GM23338 (cell line): ENCODE measurements at regions not wholly inside any gene's neighbourhood (a gene's known extent, or its start where the extent isn't known, plus 50 kb on each side); places are given as distances from the start of the nearest gene placed in this dataset.

Experiments used
- ATAC-seq: fragments of 200-7000 bp; cut with Tn5 transposase; 3 replicates; pipeline ENCODE4 v1.9.1; 2020
- DNase-seq: peaks from one replicate; pipeline ENCODE4 v3.0.0-alpha.2; 2015; ENCODE audit warnings: low spot score
- H2AFZ ChIP-seq: fragments of 200-600 bp; sonication (generic); 2 replicates; pipeline ENCODE4 v1.8.0; 2016; ENCODE audit warnings: antibody characterized with exemption, mild to moderate bottlenecking, moderate library complexity
- H3F3A ChIP-seq: fragments of 200-600 bp; sonication (generic); replicated peaks from 2 replicates; pipeline ENCODE4 v1.8.0; 2017; ENCODE audit warnings: antibody characterized with exemption, mixed run types, low read depth
- H3K27ac ChIP-seq: fragments of 200-600 bp; sonication (generic); 2 replicates; pipeline ENCODE4 v1.6.1; 2016; ENCODE audit warnings: low read depth
- H3K27me3 ChIP-seq: fragments of 200-600 bp; sonication (generic); 2 replicates; pipeline ENCODE4 v1.8.0; 2016; ENCODE audit warnings: mild to moderate bottlenecking, mixed run types, moderate library complexity; ENCODE audit not compliant: insufficient read depth
- H3K36me3 ChIP-seq: fragments of 200-600 bp; sonication (generic); 2 replicates; pipeline ENCODE4 v1.8.0; 2016; ENCODE audit warnings: mild to moderate bottlenecking; ENCODE audit not compliant: insufficient read depth
- H3K4me1 ChIP-seq: fragments of 200-600 bp; sonication (generic); 2 replicates; pipeline ENCODE4 v1.8.0; 2016; ENCODE audit warnings: mild to moderate bottlenecking, moderate library complexity; ENCODE audit not compliant: insufficient read depth
- H3K4me2 ChIP-seq: fragments of 200-600 bp; sonication (generic); 2 replicates; pipeline ENCODE4 v1.7.1; 2017; ENCODE audit warnings: mixed run types
- H3K4me3 ChIP-seq: fragments of 200-600 bp; sonication (generic); 2 replicates; pipeline ENCODE4 v1.6.1; 2016; ENCODE audit warnings: mixed run types
- H3K79me2 ChIP-seq: fragments of 200-600 bp; sonication (generic); replicated peaks from 2 replicates; pipeline ENCODE4 v1.8.0; 2017; ENCODE audit warnings: mild to moderate bottlenecking; ENCODE audit not compliant: insufficient read depth
- H3K9me2 ChIP-seq: fragments of 200-600 bp; sonication (generic); 2 replicates; pipeline ENCODE4 v1.8.0; 2017; ENCODE audit not compliant: insufficient read depth
- H4K20me1 ChIP-seq: fragments of 200-600 bp; sonication (generic); replicated peaks from 2 replicates; pipeline ENCODE4 v1.8.0; 2017; ENCODE audit warnings: mild to moderate bottlenecking; ENCODE audit not compliant: insufficient read depth
- H3K27ac Mint-ChIP-seq: 2 replicates; pipeline ENCODE4 v1.8.0; 2020; ENCODE audit warnings: inconsistent platforms, mild to moderate bottlenecking, moderate library complexity, mixed read lengths
- H3K27me3 Mint-ChIP-seq: 3 replicates; pipeline ENCODE4 v1.8.0; 2022; ENCODE audit warnings: low read depth, mild to moderate bottlenecking, moderate library complexity, mixed read lengths, inconsistent platforms; ENCODE audit not compliant: insufficient read depth, poor library complexity
- H3K36me3 Mint-ChIP-seq: 3 replicates; pipeline ENCODE4 v1.8.0; 2021; ENCODE audit warnings: low read depth, mild to moderate bottlenecking, inconsistent platforms, moderate library complexity, mixed read lengths
- H3K4me1 Mint-ChIP-seq: 3 replicates; pipeline ENCODE4 v1.8.0; 2020; ENCODE audit warnings: mild to moderate bottlenecking, inconsistent platforms, mixed read lengths
- H3K4me3 Mint-ChIP-seq: 3 replicates; pipeline ENCODE4 v1.8.0; 2021; ENCODE audit warnings: moderate library complexity, mild to moderate bottlenecking, inconsistent platforms, mixed read lengths
- H3K9me3 Mint-ChIP-seq: 3 replicates; pipeline ENCODE4 v1.8.0; 2020; ENCODE audit warnings: moderate library complexity, mild to moderate bottlenecking, inconsistent platforms, mixed read lengths
- CREB1 ChIP-seq: fragments of 250-450 bp; sonication (Bioruptor Pico); IDR thresholded peaks from 2 replicates; pipeline ENCODE4 v1.5.0; 2020; ENCODE audit warnings: low read depth, mild to moderate bottlenecking, moderate library complexity
- EZH2 ChIP-seq: fragments of 200-600 bp; sonication (generic); IDR thresholded peaks from one replicate; pipeline ENCODE4 v1.8.0; 2017; ENCODE audit warnings: antibody characterized with exemption, mild to moderate bottlenecking, low read depth; ENCODE audit not compliant: unreplicated experiment
- EZH2phosphoT487 ChIP-seq: fragments of 200-600 bp; sonication (generic); IDR thresholded peaks from one replicate; pipeline ENCODE4 v1.8.1; 2018; ENCODE audit warnings: antibody characterized with exemption; ENCODE audit not compliant: unreplicated experiment
- JUNB ChIP-seq: IDR thresholded peaks from one replicate; pipeline ENCODE4 v1.6.1; 2016; ENCODE audit warnings: antibody characterized with exemption; ENCODE audit not compliant: unreplicated experiment
- NANOG ChIP-seq: IDR thresholded peaks from 2 replicates; pipeline ENCODE4 v1.6.1; 2016; ENCODE audit warnings: antibody characterized with exemption, borderline replicate concordance
- POLR2AphosphoS5 ChIP-seq: IDR thresholded peaks from 2 replicates; pipeline ENCODE4 v1.6.1; 2016; ENCODE audit warnings: antibody characterized with exemption, low read depth
- ZNF114 ChIP-seq: fragments of 250-450 bp; sonication (Bioruptor Pico); IDR thresholded peaks from 2 replicates; pipeline ENCODE4 v1.5.0; 2020; ENCODE audit warnings: mild to moderate bottlenecking, moderate library complexity
- ZNF331 ChIP-seq: fragments of 250-450 bp; sonication (Bioruptor Pico); IDR thresholded peaks from 2 replicates; pipeline ENCODE4 v1.5.0; 2020; ENCODE audit warnings: low read depth, mild to moderate bottlenecking, moderate library complexity
- TF ChIP-seq, protein P1 (sequence below), 2 experiments: fragments of 200-600 bp in 1 of 2; sonication (generic) in 1 of 2; conservative IDR thresholded peaks; 2 replicates each; pipeline versions ENCODE4 v1.5.1 to v1.6.1; 2016 to 2017; ENCODE audit warnings: antibody characterized with exemption in 2 of 2, low read depth in 2 of 2, mild to moderate bottlenecking in 2 of 2, moderate library complexity in 1 of 2
- TF ChIP-seq, protein P2 (sequence below): IDR thresholded peaks from one replicate; pipeline ENCODE4 v1.6.1; 2018; ENCODE audit warnings: antibody characterized with exemption; ENCODE audit not compliant: unreplicated experiment
- TF ChIP-seq, protein P3 (sequence below): fragments of 250-450 bp; sonication (Bioruptor Pico); IDR thresholded peaks from 2 replicates; pipeline ENCODE4 v1.5.0; 2020; ENCODE audit warnings: mild to moderate bottlenecking, moderate library complexity

DNA sequence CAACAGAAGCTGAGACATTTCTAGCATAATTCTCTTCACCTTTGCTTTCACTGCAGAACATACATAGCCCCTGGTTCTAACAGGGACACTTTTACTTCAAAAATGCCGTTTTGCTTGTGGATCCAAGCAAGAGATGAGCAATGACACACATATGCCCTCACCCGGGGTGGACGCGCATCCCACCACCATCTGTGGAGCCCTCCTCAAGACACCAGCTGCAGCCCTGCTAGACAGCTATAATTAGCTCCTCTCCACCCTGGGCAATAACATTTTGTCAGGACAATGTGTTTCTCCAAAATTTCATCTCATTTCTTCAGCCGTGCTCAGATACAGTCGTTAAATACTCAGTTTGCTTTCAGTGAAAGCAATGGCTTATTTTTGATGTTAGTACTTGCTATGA is 368.7 kb upstream of the RAB6C start:
- H4K20me1 ChIP-seq = no peaks in the 10 kb centered on the region
- H3K79me2 ChIP-seq = no peaks in the 10 kb centered on the region
- peaks cover 36% of the 10 kb centered on the region for H3K4me1 Mint-ChIP-seq
- peaks cover 5% of the 10 kb centered on the region for H3K4me1 ChIP-seq
- no peaks in the 10 kb centered on the region for H3K36me3 Mint-ChIP-seq
- no peak overlapping the region for H3K27ac Mint-ChIP-seq
- no peaks in the 10 kb centered on the region for H3K27me3 ChIP-seq
- H3F3A ChIP-seq = no peaks in the 10 kb centered on the region
- H3K4me3 Mint-ChIP-seq = no peak overlapping the region
- H3K36me3 ChIP-seq = no peaks in the 10 kb centered on the region
- no peak for DNase-seq
- H3K27me3 Mint-ChIP-seq = peaks cover 6% of the 10 kb centered on the region
- ATAC-seq = no peak
- 0 out of 2 replicates have a peak, but pooled peaks cover 5% of the 10 kb centered on the region for H3K9me2 ChIP-seq
- no peak for TF ChIP-seq ZNF331 (CRISPR knock-in tag)
- TF ChIP-seq NANOG = no peak
- no peak for TF ChIP-seq ZNF114
- TF ChIP-seq JUNB = no peak
- TF ChIP-seq, protein P1, sequence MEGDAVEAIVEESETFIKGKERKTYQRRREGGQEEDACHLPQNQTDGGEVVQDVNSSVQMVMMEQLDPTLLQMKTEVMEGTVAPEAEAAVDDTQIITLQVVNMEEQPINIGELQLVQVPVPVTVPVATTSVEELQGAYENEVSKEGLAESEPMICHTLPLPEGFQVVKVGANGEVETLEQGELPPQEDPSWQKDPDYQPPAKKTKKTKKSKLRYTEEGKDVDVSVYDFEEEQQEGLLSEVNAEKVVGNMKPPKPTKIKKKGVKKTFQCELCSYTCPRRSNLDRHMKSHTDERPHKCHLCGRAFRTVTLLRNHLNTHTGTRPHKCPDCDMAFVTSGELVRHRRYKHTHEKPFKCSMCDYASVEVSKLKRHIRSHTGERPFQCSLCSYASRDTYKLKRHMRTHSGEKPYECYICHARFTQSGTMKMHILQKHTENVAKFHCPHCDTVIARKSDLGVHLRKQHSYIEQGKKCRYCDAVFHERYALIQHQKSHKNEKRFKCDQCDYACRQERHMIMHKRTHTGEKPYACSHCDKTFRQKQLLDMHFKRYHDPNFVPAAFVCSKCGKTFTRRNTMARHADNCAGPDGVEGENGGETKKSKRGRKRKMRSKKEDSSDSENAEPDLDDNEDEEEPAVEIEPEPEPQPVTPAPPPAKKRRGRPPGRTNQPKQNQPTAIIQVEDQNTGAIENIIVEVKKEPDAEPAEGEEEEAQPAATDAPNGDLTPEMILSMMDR (conservative IDR thresholded peaks at IDR 0.05; ENCODE audit: low read depth in 2 of 2) = no peak
- no peak for TF ChIP-seq POLR2AphosphoS5
- no peak for TF ChIP-seq CREB1 (CRISPR knock-in tag)
- TF ChIP-seq, protein P2, sequence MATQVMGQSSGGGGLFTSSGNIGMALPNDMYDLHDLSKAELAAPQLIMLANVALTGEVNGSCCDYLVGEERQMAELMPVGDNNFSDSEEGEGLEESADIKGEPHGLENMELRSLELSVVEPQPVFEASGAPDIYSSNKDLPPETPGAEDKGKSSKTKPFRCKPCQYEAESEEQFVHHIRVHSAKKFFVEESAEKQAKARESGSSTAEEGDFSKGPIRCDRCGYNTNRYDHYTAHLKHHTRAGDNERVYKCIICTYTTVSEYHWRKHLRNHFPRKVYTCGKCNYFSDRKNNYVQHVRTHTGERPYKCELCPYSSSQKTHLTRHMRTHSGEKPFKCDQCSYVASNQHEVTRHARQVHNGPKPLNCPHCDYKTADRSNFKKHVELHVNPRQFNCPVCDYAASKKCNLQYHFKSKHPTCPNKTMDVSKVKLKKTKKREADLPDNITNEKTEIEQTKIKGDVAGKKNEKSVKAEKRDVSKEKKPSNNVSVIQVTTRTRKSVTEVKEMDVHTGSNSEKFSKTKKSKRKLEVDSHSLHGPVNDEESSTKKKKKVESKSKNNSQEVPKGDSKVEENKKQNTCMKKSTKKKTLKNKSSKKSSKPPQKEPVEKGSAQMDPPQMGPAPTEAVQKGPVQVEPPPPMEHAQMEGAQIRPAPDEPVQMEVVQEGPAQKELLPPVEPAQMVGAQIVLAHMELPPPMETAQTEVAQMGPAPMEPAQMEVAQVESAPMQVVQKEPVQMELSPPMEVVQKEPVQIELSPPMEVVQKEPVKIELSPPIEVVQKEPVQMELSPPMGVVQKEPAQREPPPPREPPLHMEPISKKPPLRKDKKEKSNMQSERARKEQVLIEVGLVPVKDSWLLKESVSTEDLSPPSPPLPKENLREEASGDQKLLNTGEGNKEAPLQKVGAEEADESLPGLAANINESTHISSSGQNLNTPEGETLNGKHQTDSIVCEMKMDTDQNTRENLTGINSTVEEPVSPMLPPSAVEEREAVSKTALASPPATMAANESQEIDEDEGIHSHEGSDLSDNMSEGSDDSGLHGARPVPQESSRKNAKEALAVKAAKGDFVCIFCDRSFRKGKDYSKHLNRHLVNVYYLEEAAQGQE = no peak
- no peak for TF ChIP-seq EZH2
- TF ChIP-seq EZH2phosphoT487 = no peak
- TF ChIP-seq, protein P3, sequence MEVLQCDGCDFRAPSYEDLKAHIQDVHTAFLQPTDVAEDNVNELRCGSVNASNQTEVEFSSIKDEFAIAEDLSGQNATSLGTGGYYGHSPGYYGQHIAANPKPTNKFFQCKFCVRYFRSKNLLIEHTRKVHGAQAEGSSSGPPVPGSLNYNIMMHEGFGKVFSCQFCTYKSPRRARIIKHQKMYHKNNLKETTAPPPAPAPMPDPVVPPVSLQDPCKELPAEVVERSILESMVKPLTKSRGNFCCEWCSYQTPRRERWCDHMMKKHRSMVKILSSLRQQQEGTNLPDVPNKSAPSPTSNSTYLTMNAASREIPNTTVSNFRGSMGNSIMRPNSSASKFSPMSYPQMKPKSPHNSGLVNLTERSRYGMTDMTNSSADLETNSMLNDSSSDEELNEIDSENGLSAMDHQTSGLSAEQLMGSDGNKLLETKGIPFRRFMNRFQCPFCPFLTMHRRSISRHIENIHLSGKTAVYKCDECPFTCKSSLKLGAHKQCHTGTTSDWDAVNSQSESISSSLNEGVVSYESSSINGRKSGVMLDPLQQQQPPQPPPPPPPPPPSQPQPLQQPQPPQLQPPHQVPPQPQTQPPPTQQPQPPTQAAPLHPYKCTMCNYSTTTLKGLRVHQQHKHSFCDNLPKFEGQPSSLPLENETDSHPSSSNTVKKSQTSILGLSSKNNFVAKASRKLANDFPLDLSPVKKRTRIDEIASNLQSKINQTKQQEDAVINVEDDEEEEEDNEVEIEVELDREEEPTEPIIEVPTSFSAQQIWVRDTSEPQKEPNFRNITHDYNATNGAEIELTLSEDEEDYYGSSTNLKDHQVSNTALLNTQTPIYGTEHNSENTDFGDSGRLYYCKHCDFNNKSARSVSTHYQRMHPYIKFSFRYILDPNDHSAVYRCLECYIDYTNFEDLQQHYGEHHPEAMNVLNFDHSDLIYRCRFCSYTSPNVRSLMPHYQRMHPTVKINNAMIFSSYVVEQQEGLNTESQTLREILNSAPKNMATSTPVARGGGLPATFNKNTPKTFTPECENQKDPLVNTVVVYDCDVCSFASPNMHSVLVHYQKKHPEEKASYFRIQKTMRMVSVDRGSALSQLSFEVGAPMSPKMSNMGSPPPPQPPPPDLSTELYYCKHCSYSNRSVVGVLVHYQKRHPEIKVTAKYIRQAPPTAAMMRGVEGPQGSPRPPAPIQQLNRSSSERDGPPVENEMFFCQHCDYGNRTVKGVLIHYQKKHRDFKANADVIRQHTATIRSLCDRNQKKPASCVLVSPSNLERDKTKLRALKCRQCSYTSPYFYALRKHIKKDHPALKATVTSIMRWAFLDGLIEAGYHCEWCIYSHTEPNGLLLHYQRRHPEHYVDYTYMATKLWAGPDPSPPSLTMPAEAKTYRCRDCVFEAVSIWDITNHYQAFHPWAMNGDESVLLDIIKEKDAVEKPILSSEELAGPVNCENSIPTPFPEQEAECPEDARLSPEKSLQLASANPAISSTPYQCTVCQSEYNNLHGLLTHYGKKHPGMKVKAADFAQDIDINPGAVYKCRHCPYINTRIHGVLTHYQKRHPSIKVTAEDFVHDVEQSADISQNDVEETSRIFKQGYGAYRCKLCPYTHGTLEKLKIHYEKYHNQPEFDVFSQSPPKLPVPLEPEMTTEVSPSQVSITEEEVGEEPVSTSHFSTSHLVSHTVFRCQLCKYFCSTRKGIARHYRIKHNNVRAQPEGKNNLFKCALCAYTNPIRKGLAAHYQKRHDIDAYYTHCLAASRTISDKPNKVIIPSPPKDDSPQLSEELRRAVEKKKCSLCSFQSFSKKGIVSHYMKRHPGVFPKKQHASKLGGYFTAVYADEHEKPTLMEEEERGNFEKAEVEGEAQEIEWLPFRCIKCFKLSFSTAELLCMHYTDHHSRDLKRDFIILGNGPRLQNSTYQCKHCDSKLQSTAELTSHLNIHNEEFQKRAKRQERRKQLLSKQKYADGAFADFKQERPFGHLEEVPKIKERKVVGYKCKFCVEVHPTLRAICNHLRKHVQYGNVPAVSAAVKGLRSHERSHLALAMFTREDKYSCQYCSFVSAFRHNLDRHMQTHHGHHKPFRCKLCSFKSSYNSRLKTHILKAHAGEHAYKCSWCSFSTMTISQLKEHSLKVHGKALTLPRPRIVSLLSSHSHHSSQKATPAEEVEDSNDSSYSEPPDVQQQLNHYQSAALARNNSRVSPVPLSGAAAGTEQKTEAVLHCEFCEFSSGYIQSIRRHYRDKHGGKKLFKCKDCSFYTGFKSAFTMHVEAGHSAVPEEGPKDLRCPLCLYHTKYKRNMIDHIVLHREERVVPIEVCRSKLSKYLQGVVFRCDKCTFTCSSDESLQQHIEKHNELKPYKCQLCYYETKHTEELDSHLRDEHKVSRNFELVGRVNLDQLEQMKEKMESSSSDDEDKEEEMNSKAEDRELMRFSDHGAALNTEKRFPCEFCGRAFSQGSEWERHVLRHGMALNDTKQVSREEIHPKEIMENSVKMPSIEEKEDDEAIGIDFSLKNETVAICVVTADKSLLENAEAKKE (CRISPR knock-in tag) = no peak
- no peak overlapping the region for H3K4me3 ChIP-seq
- no peak overlapping the region for H3K27ac ChIP-seq
- peaks cover 6% of the 10 kb centered on the region for H3K9me3 Mint-ChIP-seq
- no peak overlapping the region for H2AFZ ChIP-seq
- H3K4me2 ChIP-seq = no peak overlapping the region
